22Rv1 (cell line): ENCODE measurements at regions not wholly inside any gene's neighbourhood (a gene's known extent, or its start where the extent isn't known, plus 50 kb on each side); places are given as distances from the start of the nearest gene placed in this dataset.
"Not testable (repeated sequence)": the region's sequence is repeated elsewhere in the genome, so short reads cannot be mapped to it uniquely, and the experiment has no call there.

ENCODE experiments used
- H3K27ac ChIP-seq: fragments of 450-650 bp; 2 replicates; pipeline ENCODE4 v1.5.1; 2017
- ZFX ChIP-seq: fragments of 450-650 bp; IDR thresholded peaks from 2 replicates; pipeline ENCODE4 v1.6.1; 2017; ENCODE audit warnings: antibody characterized with exemption, borderline replicate concordance
- TF ChIP-seq, protein P1 (sequence below): fragments of 450-650 bp; IDR thresholded peaks from 2 replicates; pipeline ENCODE4 v1.5.1; 2017; ENCODE audit warnings: mild to moderate bottlenecking

DNA sequence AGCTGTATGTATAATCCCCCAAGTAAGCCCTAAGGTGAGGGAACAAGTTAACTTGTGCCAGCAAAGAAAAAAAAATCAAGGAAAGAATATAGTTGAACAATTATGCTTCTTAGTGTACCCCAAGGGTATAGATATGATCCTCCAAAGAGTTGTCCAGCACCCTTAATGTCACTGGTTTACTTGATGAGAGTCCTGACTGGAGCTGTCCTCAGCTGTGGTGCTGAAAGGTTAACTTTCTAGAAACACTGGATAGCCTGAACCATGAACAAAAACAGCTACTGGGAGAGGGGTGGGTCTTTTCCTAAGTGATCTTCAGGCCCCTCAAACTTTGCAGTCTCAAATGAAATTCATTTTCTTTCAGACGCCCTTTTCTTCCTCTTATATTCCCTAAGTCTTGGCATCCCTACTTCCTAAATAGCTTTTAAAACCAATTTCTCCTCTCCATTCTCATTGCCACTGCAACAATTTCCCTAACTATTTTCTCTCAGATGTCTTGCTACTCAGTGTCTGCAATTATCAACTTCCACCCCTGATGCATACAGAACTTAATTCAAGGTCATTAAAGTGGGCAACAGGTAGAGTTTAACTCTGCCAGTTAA, 83.5 kb upstream of the PROKR2 start:
- no peak overlapping the region for H3K27ac ChIP-seq
- no peak for TF ChIP-seq ZFX
- TF ChIP-seq, protein P1, sequence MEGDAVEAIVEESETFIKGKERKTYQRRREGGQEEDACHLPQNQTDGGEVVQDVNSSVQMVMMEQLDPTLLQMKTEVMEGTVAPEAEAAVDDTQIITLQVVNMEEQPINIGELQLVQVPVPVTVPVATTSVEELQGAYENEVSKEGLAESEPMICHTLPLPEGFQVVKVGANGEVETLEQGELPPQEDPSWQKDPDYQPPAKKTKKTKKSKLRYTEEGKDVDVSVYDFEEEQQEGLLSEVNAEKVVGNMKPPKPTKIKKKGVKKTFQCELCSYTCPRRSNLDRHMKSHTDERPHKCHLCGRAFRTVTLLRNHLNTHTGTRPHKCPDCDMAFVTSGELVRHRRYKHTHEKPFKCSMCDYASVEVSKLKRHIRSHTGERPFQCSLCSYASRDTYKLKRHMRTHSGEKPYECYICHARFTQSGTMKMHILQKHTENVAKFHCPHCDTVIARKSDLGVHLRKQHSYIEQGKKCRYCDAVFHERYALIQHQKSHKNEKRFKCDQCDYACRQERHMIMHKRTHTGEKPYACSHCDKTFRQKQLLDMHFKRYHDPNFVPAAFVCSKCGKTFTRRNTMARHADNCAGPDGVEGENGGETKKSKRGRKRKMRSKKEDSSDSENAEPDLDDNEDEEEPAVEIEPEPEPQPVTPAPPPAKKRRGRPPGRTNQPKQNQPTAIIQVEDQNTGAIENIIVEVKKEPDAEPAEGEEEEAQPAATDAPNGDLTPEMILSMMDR: no peak

DNA sequence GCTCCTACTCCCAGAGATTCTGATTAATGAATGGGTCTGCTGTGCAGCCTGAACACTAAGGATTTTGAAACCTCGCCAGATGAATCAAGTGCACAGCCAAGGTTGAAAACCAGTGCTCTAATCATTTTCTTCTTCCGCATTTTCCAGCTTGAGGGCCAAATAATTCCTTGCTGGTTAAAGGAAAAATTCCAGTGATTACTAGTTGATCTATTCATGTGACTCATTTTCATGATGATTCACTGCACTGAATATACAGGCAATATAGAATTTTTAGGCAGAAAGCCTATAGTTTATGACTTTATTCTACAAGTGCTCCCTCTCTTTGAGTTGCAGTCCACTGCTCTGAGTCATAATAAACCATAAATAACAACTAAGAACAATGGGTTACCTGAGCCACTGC, 80.6 kb upstream of the PROKR2 start:
- TF ChIP-seq, protein P1: no peak
- TF ChIP-seq ZFX: no peak
- H3K27ac ChIP-seq: no peak overlapping the region

DNA sequence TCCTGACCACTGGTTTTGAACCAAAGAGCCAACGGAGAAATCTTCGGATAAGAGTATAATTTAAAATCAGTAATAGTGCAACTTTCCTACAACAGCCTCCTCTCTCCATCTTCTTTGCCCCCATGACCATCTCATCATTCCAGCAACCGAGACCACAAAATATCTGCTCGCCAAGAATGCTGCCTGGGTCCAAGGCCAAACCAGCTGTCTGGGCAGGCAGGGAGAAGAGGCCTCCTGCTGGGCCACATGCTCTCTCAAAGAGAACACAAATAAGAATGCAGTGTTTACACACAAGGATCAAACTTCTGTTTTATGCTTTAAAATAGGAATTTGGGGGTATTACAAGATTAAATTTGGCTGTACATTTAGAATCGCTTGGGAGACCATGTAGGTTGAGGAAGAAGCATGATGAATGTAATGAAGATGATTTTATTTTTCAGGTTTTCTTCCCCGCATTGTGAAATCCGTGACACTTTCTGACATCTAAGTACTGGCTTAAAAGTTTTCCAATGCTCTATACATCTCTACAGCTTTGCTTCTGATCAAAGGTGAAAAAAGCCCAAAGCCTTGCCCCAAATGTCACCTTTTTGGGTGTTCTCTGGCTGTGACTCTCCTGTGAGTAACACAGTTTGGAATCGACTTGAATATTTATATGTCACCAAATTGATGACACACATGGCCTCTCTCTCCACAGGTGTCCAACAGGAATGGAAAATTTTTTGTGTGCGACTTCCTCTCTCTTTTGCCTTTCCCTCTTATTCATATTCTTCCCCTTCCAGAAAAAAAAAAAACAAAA, 79.4 kb upstream of the PROKR2 start:
- TF ChIP-seq, protein P1: no peak
- no peak for TF ChIP-seq ZFX
- no peak overlapping the region for H3K27ac ChIP-seq

DNA sequence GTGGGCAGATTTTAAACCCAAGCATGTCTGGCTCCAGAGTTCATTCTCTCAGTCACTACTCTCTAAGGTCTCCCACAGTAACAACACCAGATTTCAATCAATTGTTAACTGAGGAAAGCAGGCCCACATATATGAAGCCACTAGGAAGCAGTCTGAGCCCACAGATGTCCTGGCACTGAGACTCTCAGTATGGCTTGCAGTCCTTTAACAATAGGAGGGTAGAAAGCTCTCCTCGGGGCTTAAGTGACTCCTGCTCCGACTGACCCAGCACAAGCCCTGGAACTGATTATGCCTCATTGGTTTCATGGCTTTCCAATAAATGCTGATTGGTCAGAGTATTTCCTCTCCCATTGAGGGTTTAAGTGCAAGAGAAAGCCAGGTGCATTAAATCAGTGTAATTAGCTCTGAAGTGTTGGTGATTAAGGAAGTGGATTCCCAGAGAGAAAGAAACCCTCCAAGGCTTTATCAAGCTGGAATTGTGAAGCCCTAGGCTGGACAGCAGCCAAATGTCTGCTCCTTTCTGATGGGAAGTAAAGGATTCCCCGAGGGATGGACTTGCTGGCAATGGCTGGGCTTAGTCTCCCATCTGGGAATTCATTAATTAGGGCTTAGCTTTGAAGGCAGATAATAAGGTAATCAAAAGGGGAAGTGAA, 76.6 kb upstream of the PROKR2 start:
- TF ChIP-seq, protein P1: no peak
- TF ChIP-seq ZFX: no peak
- H3K27ac ChIP-seq: no peak overlapping the region

DNA sequence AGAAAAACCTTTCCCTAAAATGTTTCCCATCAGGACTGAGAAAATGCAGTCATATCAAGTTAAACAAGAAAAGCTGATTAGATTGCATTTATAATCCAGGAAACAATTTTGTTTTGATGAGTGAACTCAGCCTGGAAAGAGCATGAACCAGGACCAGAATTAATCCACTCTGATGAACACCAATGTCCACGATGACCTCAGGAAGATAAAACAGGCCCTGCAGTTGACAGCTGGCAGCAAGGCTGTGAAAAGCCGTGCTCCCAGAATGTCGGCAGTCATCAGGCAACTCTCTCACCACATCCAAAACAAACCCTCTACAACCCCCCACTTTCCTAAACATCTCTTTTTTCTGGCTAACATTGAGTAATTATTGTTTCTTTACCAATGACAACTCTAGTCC, 74.0 kb upstream of the PROKR2 start:
- TF ChIP-seq, protein P1: no peak
- no peak for TF ChIP-seq ZFX

DNA sequence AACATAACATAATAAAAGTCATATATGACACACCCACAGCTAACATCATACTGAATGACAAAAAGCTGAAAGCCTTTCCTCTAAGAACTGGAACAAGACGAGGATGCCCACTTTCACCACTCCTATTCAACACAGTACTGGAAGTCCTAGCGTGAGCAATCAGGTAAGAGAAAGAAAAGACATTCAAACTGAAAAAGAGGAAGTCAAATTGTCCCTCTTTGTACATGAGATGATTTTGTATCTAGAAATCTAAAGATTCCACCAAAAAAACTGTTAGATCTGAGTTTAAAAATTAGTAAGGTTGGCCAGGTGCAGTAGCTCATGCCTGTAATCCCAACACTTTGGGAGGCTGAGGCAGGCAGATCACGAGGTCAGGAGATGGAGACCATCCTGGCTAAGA, 70.1 kb upstream of the PROKR2 start:
- not testable (repeated sequence) for H3K27ac ChIP-seq

More for the DNA sequence above, 74.0 kb upstream of the PROKR2 start:
- no peak overlapping the region for H3K27ac ChIP-seq

DNA sequence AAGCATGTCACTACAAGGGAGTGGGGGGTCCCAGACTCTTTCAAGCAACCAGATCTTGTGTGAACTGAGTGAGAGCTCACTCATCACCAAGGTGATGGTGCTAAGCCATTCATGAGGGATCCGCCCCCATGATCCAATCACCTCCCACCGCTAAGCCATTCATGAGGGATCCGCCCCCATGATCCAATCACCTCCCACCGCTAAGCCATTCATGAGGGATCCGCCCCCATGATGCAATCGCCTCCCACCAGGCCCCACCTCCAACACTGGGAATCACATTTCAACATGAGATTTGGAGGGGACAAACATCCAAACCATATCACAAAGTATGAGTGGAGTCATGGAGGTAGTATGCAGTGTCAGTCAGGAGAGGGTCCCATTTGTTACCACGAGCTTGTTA, 64.8 kb upstream of the PROKR2 start:
- H3K27ac ChIP-seq: not testable (repeated sequence)

DNA sequence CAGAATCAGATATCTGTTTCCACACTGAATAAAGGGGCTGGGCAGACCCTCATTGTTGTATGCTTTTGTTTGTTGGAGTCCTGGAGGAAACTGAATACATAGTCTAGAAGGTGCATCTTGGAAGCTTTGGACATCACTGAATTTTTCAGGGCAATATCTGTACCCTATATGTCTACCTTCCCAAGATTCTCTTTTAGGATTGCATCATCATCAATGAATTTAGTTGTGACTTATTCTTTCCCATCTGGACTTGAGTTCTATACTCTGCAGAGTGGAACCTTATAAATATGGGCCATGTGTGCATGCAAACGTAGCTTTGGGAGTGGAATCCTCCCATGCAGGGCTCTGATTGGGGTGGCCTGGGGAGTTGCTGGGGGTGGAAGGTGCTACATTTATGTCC, 60.7 kb upstream of the PROKR2 start:
- no peak for TF ChIP-seq ZFX
- TF ChIP-seq, protein P1: no peak
- H3K27ac ChIP-seq: no peak overlapping the region
